SK-N-SH treated with all-trans-retinoic acid at 6 μM for 48 hours (cell line): ENCODE measurements at regions not wholly inside any gene's neighbourhood (a gene's known extent, or its start where the extent isn't known, plus 50 kb on each side); places are given as distances from the start of the nearest gene placed in this dataset.

ENCODE experiments used
- ATAC-seq: fragments of 200-7000 bp; cut with Tn5 transposase; 3 replicates; pipeline ENCODE4 v1.9.1; 2020; ENCODE audit warnings: mild to moderate bottlenecking, moderate library complexity
- ARNTL ChIP-seq: fragments of 450-650 bp; formaldehyde crosslinking; IDR thresholded peaks from 2 replicates; pipeline ENCODE4 v1.5.0; 2020; ENCODE audit warnings: low read depth, mild to moderate bottlenecking, moderate library complexity, borderline replicate concordance
- BACH2 ChIP-seq: fragments of 250-450 bp; sonication (Bioruptor Pico); IDR thresholded peaks from 2 replicates; pipeline ENCODE4 v1.9.0; 2021; ENCODE audit warnings: mild to moderate bottlenecking, borderline replicate concordance
- CREB5 ChIP-seq: fragments of 250-450 bp; sonication (Bioruptor Pico); IDR thresholded peaks from 2 replicates; pipeline ENCODE4 v1.5.1; 2020; ENCODE audit warnings: low read depth, mild to moderate bottlenecking, moderate library complexity
- CSDC2 ChIP-seq: fragments of 250-450 bp; sonication (Bioruptor Pico); IDR thresholded peaks from 2 replicates; pipeline ENCODE4 v1.5.0; 2020; ENCODE audit warnings: mild to moderate bottlenecking, moderate library complexity
- ESRRG ChIP-seq: fragments of 250-450 bp; sonication (Bioruptor Pico); IDR thresholded peaks from 2 replicates; pipeline ENCODE4 v1.6.1; 2021; ENCODE audit warnings: mild to moderate bottlenecking
- GLIS3 ChIP-seq: fragments of 250-450 bp; sonication (Bioruptor Pico); IDR thresholded peaks from 2 replicates; pipeline ENCODE4 v1.5.0; 2020; ENCODE audit warnings: mild to moderate bottlenecking, moderate library complexity
- ISL1 ChIP-seq: fragments of 250-450 bp; sonication (Bioruptor Pico); IDR thresholded peaks from 2 replicates; pipeline ENCODE4 v2.1.2; 2022; ENCODE audit warnings: mild to moderate bottlenecking, moderate library complexity
- OSR1 ChIP-seq: fragments of 250-450 bp; sonication (Bioruptor Pico); IDR thresholded peaks from 2 replicates; pipeline ENCODE4 v1.8.0; 2022; ENCODE audit warnings: moderate library complexity, mild to moderate bottlenecking, inconsistent platforms
- PATZ1 ChIP-seq: fragments of 250-450 bp; sonication (Bioruptor Pico); IDR thresholded peaks from 2 replicates; pipeline ENCODE4 v1.8.0; 2020; ENCODE audit warnings: mild to moderate bottlenecking, moderate library complexity, borderline replicate concordance
- POU6F1 ChIP-seq: fragments of 250-450 bp; sonication (Bioruptor Pico); IDR thresholded peaks from 2 replicates; pipeline ENCODE4 v1.8.0; 2021; ENCODE audit warnings: low read depth, mild to moderate bottlenecking, moderate library complexity, borderline replicate concordance
- PPARA ChIP-seq: fragments of 250-450 bp; sonication (Bioruptor Pico); IDR thresholded peaks from 2 replicates; pipeline ENCODE4 v1.5.0; 2020; ENCODE audit warnings: mild to moderate bottlenecking, borderline replicate concordance
- RARB ChIP-seq: fragments of 250-450 bp; sonication (Bioruptor Pico); IDR thresholded peaks from 2 replicates; pipeline ENCODE4 v1.8.0; 2021; ENCODE audit warnings: mild to moderate bottlenecking, moderate library complexity
- SNAI2 ChIP-seq: fragments of 250-450 bp; sonication (Bioruptor Pico); IDR thresholded peaks from 2 replicates; pipeline ENCODE4 v1.5.0; 2020; ENCODE audit warnings: mild to moderate bottlenecking, moderate library complexity
- TOX ChIP-seq: fragments of 250-450 bp; sonication (Bioruptor Pico); IDR thresholded peaks from 2 replicates; pipeline ENCODE4 v1.8.0; 2021; ENCODE audit warnings: mild to moderate bottlenecking, moderate library complexity, borderline replicate concordance
- ZC3H10 ChIP-seq: fragments of 250-450 bp; sonication (Bioruptor Pico); IDR thresholded peaks from 2 replicates; pipeline ENCODE4 v1.5.1; 2021; ENCODE audit warnings: mild to moderate bottlenecking, moderate library complexity
- ZFP30 ChIP-seq: fragments of 450-650 bp; formaldehyde crosslinking; IDR thresholded peaks from 2 replicates; pipeline ENCODE4 v1.5.0; 2022; ENCODE audit warnings: mild to moderate bottlenecking, moderate library complexity
- ZNF565 ChIP-seq: fragments of 450-650 bp; formaldehyde crosslinking; conservative IDR thresholded peaks from 2 replicates; pipeline ENCODE4 v1.5.0; 2020; ENCODE audit warnings: low read depth, mild to moderate bottlenecking, moderate library complexity
- ZNF70 ChIP-seq: fragments of 450-650 bp; formaldehyde crosslinking; IDR thresholded peaks from 2 replicates; pipeline ENCODE4 v1.5.0; 2020; ENCODE audit warnings: mild to moderate bottlenecking, moderate library complexity
- TF ChIP-seq, protein P1 (sequence below): fragments of 250-450 bp; sonication (Bioruptor Pico); IDR thresholded peaks from 2 replicates; pipeline ENCODE4 v1.5.0; 2020; ENCODE audit warnings: mild to moderate bottlenecking, moderate library complexity
- TF ChIP-seq, protein P2 (sequence below): fragments of 250-450 bp; sonication (Bioruptor Pico); IDR thresholded peaks from 2 replicates; pipeline ENCODE4 v1.5.1; 2021; ENCODE audit warnings: mild to moderate bottlenecking, moderate library complexity

DNA sequence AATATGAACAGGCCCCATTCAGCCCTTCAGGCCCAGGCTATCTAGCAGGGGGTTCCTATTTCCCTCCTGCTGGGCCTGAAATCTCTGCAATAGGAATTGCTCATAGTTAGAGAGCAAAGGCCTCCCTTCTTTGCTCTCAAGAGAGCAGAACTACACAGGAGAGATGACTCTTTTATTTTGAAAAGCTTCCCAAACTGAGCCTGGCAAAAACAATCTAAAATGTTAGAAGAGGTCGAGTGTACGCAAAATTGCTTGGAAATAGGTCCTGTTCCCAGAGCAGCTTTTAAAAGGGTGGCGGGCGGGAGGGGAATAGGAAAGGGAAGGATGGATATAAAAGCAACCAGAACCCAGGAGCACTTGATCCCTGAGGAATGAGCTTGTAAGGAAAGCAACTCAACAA, 68.4 kb upstream of the APCDD1 start:
- no peak for TF ChIP-seq SNAI2 (CRISPR knock-in tag)
- no peak for TF ChIP-seq ZNF70
- TF ChIP-seq TOX (CRISPR knock-in tag) = no peak
- no peak for TF ChIP-seq CREB5 (CRISPR knock-in tag)
- TF ChIP-seq, protein P1, sequence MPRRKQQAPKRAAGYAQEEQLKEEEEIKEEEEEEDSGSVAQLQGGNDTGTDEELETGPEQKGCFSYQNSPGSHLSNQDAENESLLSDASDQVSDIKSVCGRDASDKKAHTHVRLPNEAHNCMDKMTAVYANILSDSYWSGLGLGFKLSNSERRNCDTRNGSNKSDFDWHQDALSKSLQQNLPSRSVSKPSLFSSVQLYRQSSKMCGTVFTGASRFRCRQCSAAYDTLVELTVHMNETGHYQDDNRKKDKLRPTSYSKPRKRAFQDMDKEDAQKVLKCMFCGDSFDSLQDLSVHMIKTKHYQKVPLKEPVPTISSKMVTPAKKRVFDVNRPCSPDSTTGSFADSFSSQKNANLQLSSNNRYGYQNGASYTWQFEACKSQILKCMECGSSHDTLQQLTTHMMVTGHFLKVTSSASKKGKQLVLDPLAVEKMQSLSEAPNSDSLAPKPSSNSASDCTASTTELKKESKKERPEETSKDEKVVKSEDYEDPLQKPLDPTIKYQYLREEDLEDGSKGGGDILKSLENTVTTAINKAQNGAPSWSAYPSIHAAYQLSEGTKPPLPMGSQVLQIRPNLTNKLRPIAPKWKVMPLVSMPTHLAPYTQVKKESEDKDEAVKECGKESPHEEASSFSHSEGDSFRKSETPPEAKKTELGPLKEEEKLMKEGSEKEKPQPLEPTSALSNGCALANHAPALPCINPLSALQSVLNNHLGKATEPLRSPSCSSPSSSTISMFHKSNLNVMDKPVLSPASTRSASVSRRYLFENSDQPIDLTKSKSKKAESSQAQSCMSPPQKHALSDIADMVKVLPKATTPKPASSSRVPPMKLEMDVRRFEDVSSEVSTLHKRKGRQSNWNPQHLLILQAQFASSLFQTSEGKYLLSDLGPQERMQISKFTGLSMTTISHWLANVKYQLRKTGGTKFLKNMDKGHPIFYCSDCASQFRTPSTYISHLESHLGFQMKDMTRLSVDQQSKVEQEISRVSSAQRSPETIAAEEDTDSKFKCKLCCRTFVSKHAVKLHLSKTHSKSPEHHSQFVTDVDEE = no peak
- TF ChIP-seq CSDC2 = no peak
- TF ChIP-seq, protein P2, sequence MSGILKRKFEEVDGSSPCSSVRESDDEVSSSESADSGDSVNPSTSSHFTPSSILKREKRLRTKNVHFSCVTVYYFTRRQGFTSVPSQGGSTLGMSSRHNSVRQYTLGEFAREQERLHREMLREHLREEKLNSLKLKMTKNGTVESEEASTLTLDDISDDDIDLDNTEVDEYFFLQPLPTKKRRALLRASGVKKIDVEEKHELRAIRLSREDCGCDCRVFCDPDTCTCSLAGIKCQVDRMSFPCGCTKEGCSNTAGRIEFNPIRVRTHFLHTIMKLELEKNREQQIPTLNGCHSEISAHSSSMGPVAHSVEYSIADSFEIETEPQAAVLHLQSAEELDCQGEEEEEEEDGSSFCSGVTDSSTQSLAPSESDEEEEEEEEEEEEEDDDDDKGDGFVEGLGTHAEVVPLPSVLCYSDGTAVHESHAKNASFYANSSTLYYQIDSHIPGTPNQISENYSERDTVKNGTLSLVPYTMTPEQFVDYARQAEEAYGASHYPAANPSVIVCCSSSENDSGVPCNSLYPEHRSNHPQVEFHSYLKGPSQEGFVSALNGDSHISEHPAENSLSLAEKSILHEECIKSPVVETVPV (CRISPR knock-in tag) = no peak
- no peak for TF ChIP-seq GLIS3 (CRISPR knock-in tag)
- no peak for TF ChIP-seq ZFP30
- no peak for TF ChIP-seq PATZ1 (CRISPR knock-in tag)
- TF ChIP-seq ZNF565 (CRISPR knock-in tag) = no peak
- TF ChIP-seq ZC3H10 (CRISPR knock-in tag) = no peak
- TF ChIP-seq RARB (CRISPR knock-in tag) = no peak
- no peak for TF ChIP-seq ARNTL (CRISPR knock-in tag)
- TF ChIP-seq ISL1 (CRISPR knock-in tag) = no peak
- no peak for TF ChIP-seq OSR1 (CRISPR knock-in tag)
- TF ChIP-seq POU6F1 (CRISPR knock-in tag) = no peak
- TF ChIP-seq PPARA (CRISPR knock-in tag) = no peak
- no peak for TF ChIP-seq BACH2
- TF ChIP-seq, all 23 proteins: peak for 0
- ATAC-seq = no peak

DNA sequence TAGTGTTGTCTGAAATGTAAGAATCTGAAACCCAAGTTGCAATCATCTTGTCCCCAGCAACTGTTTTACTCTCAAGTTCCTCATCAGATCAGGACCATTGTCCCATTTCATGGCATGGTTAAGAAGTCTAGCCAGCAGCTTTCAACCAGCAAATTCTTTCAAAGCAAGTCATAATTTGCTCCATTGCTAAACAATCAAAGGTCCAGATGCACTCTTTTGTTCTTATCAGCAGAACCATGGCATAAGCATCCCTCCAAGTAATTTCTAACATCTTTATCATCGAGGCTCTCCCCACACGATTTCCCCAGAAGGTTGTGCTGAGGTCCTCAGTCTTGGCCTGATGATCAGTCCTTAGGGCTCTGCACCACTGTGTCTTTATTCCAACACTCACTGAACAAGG, 67.5 kb upstream of the APCDD1 start:
- no peak for ATAC-seq
- TF ChIP-seq OSR1 (CRISPR knock-in tag) (no peak), CSDC2 (no peak), PATZ1 (CRISPR knock-in tag) (no peak), RARB (CRISPR knock-in tag) (no peak), POU6F1 (CRISPR knock-in tag) (no peak), ESRRG (CRISPR knock-in tag) (no peak), SNAI2 (CRISPR knock-in tag) (no peak), ZNF70 (no peak), TOX (CRISPR knock-in tag) (no peak), ARNTL (CRISPR knock-in tag) (no peak), PPARA (CRISPR knock-in tag) (no peak)
- TF ChIP-seq, protein P1 = no peak
- TF ChIP-seq, protein P2 (CRISPR knock-in tag) = no peak
